GM18951 (cell line): ENCODE measurements at regions not wholly inside any gene's neighbourhood (a gene's known extent, or its start where the extent isn't known, plus 50 kb on each side); places are given as distances from the start of the nearest gene placed in this dataset.

ENCODE experiments used
- POLR2A ChIP-seq: IDR thresholded peaks from 4 replicates; pipeline ENCODE4 v1.6.1; 2011; ENCODE audit warnings: mild to moderate bottlenecking; ENCODE audit not compliant: insufficient read length, insufficient read depth; ENCODE audit errors: extremely low read depth
- in situ Hi-C: fragments of 300-500 bp; cut with MboI; formaldehyde crosslinking; loops from one replicate; pipeline ENCODE4 v1.12.0; 2022; ENCODE audit warnings: low sequenced_read_pairs, mixed read lengths, inconsistent platforms; ENCODE audit not compliant: unreplicated experiment

DNA sequence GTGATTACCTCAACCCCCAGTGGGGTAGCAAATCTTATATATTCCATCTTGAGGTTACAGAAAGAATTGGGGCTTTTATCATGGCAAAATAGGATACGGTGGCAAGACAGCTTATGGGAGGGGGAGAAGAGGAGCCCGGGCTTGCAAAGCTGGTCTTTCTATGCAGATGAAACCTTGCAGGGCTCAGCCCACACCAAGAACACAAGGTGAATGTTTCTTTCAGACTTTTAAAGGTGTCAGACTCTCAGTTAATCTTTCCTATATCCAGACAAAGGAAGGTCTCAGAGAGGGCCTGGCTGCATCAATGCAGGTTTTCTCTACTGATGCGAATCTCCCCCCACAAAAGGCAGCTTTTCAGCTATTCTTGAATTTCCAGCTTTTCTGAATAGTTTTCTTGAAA is 59.9 kb upstream of the WDR17 start:
- in situ Hi-C loops, result no loop called here
- no peak for TF ChIP-seq POLR2A

GRCh38 chr4:176009254-176009653 is 56.4 kb upstream of the WDR17 start:
- in situ Hi-C loops, result no loop called here
- no peak for TF ChIP-seq POLR2A

DNA sequence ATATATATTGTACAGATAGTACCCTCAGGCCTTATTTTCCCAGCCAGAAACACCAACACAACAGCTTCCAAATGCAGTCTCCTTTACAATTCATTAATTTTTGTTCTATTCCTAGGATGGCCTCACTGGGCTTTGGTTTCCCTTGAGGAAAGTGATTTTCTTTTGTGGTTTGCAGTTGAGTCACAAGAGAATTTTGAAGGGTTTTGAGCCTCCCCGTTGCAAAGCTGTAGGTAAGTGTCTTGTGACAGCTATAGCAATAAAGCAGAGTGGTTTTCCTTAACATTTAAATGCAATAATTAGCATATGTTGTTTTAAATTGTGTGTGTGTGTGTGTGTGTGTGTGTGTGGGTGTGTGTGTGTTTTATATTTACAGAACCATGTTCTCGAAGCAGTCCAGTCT is 54.1 kb upstream of the WDR17 start:
- in situ Hi-C loops, result no loop called here
- TF ChIP-seq POLR2A, result no peak

DNA sequence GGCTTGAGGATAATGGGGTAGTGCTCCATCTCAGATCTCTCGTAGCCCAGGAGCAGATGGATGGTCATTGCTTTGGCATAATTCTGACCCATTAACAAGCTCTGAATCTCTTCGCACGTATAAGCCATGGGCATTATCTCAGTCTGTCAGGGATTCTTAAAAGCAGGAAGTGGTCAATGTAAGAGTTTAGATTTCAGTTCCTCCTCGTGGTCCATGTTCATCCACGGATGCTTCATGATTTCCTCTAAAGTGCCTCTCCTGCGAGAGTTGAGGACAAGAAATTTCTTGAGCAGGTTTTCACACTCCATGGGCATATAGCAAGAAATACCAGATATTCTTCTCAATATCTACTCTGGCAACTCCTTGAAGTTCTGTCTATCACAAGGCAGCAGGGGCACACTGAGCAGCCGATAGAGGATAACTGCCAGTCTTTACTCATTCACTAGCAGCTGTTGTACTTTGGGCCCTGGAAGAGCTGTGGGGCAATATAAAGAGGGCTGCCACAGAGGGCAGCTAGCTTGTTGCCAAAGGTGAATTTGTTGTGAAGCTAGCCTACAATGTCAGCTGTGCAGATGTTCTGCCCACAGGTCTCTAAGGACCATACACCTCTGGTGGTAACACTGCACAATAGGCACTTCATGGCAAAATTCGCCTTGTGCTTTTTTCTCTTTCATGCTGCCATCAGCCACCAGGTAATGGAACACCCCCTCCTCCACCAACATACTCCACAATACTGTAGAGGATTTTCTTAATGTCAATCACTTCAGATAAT is 52.0 kb upstream of the WDR17 start:
- in situ Hi-C loops, result no loop called here

DNA sequence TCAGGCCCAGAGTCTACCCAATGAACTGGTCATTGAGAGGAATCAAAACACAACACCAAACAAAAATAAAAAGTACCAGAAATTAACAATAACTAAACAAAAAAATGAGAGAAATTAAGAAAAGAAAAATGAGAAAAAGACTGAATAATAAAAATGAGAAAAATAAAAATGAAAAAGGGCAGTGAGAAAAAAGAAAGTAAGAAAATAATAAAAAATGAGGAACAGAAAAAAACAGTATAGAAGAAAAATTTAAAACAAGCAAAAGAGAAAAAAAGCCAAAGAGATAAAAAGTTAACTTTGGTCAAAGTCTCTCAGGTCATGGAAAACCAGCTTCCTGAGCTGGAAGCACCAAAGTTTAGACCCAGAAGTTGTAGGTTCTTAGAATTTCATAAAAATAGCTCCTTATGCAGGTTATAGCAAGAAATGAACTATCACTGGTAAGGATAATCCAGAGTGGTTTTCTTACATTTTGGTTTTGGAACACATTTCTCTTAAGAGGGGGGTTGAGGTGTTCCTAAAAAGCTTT is 51.0 kb upstream of the WDR17 start:
- in situ Hi-C loops, result no loop called here
- no peak for TF ChIP-seq POLR2A

More for the DNA sequence above, 52.0 kb upstream of the WDR17 start:
- TF ChIP-seq POLR2A, result no peak
